ENCODE measurements at regions not wholly inside any gene's neighbourhood (a gene's known extent, or its start where the extent isn't known, plus 50 kb on each side); places are given as distances from the start of the nearest gene placed in this dataset.

GRCh38 chr5:148931453-148932057 is 105.1 kb downstream of the ADRB2 start:
- TF ChIP-seq CTCF (IDR thresholded peaks at IDR 0.05) (no peak), POLR2A (IDR thresholded peaks at IDR 0.05) (no peak)
